SK-N-SH (cell line): ENCODE measurements at regions not wholly inside any gene's neighbourhood (a gene's known extent, or its start where the extent isn't known, plus 50 kb on each side); places are given as distances from the start of the nearest gene placed in this dataset.

Experiments used
- CTCF ChIA-PET: fragments of 300-600, 350-600 bp; formaldehyde crosslinking; extraction: SDS; loops from one replicate; lab custom pipeline; 2021; lab: Yijun Ruan, JAX
- POLR2A ChIA-PET: fragments of 350-600 bp; sonication (Branson Sonifier 250); formaldehyde crosslinking; extraction: SDS; loops from one replicate; lab custom pipeline; 2020; ENCODE audit warnings: antibody characterized with exemption, inconsistent platforms; lab: Yijun Ruan, JAX
- DNase-seq: peaks from one replicate; pipeline ENCODE4 v3.0.0; 2012
- H2AFZ ChIP-seq: fragments of 200-600 bp; sonication (generic); 2 replicates; pipeline ENCODE4 v1.8.1; 2016; ENCODE audit warnings: antibody characterized with exemption, mild to moderate bottlenecking, low read depth
- H3F3A ChIP-seq: fragments of 200-600 bp; sonication (generic); replicated peaks from 2 replicates; pipeline ENCODE3; 2016; ENCODE audit warnings: antibody characterized with exemption, mild to moderate bottlenecking; ENCODE audit not compliant: insufficient read depth
- H3K27ac ChIP-seq, 2 experiments: fragments of 200-500 bp in 1 of 2; fragments of 200-600 bp in 1 of 2; sonication (Bioruptor generic) in 1 of 2; sonication (generic), shearing (Covaris generic) in 1 of 2; 2 replicates each; pipeline versions ENCODE4 v1.5.1 to v1.6.1; 2014 to 2016; ENCODE audit warnings: low read depth in 2 of 2, inconsistent platforms in 1 of 2, low read length in 1 of 2, mild to moderate bottlenecking in 1 of 2, mixed read lengths in 1 of 2
- H3K27me3 ChIP-seq: fragments of 200-600 bp; sonication (generic), shearing (Covaris generic); 2 replicates; pipeline ENCODE4 v1.6.1; 2016; ENCODE audit warnings: mixed run types; ENCODE audit not compliant: insufficient read depth
- H3K36me3 ChIP-seq, 2 experiments: fragments of 200-500 bp in 1 of 2; fragments of 200-600 bp in 1 of 2; sonication (Bioruptor generic) in 1 of 2; sonication (generic) in 1 of 2; replicated peaks in 1 of 2; 2 replicates each; pipeline versions ENCODE3 to v1.5.1; 2014 to 2016; ENCODE audit warnings: low read length in 1 of 2, mild to moderate bottlenecking in 1 of 2; ENCODE audit not compliant: insufficient read depth in 2 of 2, control insufficient read depth in 1 of 2
- H3K4me1 ChIP-seq, 2 experiments: fragments of 200-500 bp in 1 of 2; fragments of 200-600 bp in 1 of 2; sonication (Bioruptor generic) in 1 of 2; sonication (generic), shearing (Covaris generic) in 1 of 2; 2 replicates each; pipeline versions ENCODE4 v1.5.1 to v1.6.1; 2014 to 2016; ENCODE audit warnings: low read depth in 1 of 2, low read length in 1 of 2, mixed run types in 1 of 2; ENCODE audit not compliant: insufficient read depth in 2 of 2, control insufficient read depth in 1 of 2
- H3K4me2 ChIP-seq: fragments of 200-600 bp; sonication (generic), shearing (Covaris generic); 2 replicates; pipeline ENCODE4 v1.6.1; 2017; ENCODE audit warnings: mixed run types
- H3K4me3 ChIP-seq, 2 experiments: fragments of 200-500 bp in 1 of 2; fragments of 200-600 bp in 1 of 2; sonication (Bioruptor generic) in 1 of 2; sonication (generic), shearing (Covaris generic) in 1 of 2; 2 replicates each; pipeline versions ENCODE4 v1.5.1 to v1.8.1; 2014 to 2016; ENCODE audit warnings: low read depth in 2 of 2, inconsistent platforms in 1 of 2, low read length in 1 of 2, mild to moderate bottlenecking in 1 of 2, mixed read lengths in 1 of 2, moderate library complexity in 1 of 2
- H3K79me2 ChIP-seq: fragments of 200-600 bp; sonication (generic); 2 replicates; pipeline ENCODE4 v1.8.1; 2017; ENCODE audit warnings: mild to moderate bottlenecking; ENCODE audit not compliant: insufficient read depth
- H3K9ac ChIP-seq: fragments of 200-600 bp; sonication (generic); 2 replicates; pipeline ENCODE4 v1.6.1; 2017; ENCODE audit warnings: mixed run types
- H3K9me2 ChIP-seq: fragments of 200-600 bp; sonication (generic); 2 replicates; pipeline ENCODE4 v1.6.1; 2017; ENCODE audit warnings: mixed run types
- H3K9me3 ChIP-seq: fragments of 200-600 bp; sonication (generic); 2 replicates; pipeline ENCODE4 v1.6.1; 2017; ENCODE audit warnings: mixed run types, mild to moderate bottlenecking, moderate library complexity
- H4K20me1 ChIP-seq: fragments of 200-600 bp; sonication (generic); 2 replicates; pipeline ENCODE4 v1.6.1; 2017; ENCODE audit warnings: mild to moderate bottlenecking, mixed run types; ENCODE audit not compliant: insufficient read depth
- CHD2 ChIP-seq: fragments of 150-350 bp; IDR thresholded peaks from 2 replicates; pipeline ENCODE4 v1.6.1; 2018; ENCODE audit warnings: low read length; ENCODE audit not compliant: partially characterized antibody
- EP300 ChIP-seq, 2 experiments: IDR thresholded peaks; 2 replicates each; pipeline versions ENCODE4 v1.4.0 to v1.6.1; 2012; ENCODE audit warnings: borderline replicate concordance in 1 of 2, low read depth in 1 of 2, low read length in 1 of 2
- FOXJ3 ChIP-seq: sonication (generic); formaldehyde crosslinking; IDR thresholded peaks from 2 replicates; pipeline ENCODE4 v1.5.1; 2020; ENCODE audit warnings: mild to moderate bottlenecking, missing genetic modification reagents
- GABPA ChIP-seq: IDR thresholded peaks from 2 replicates; pipeline ENCODE4 v1.4.0; 2012; ENCODE audit warnings: low read depth, mild to moderate bottlenecking
- GATA2 ChIP-seq: sonication (generic); formaldehyde crosslinking; IDR thresholded peaks from 2 replicates; pipeline ENCODE4 v1.5.0; 2020; ENCODE audit warnings: mild to moderate bottlenecking, missing genetic modification reagents
- JUND ChIP-seq: IDR thresholded peaks from 2 replicates; pipeline ENCODE4 v1.4.0; 2012
- MXI1 ChIP-seq: IDR thresholded peaks from 2 replicates; pipeline ENCODE4 v1.6.1; 2012; ENCODE audit warnings: mild to moderate bottlenecking, low read depth, low read length, improper control_type of control experiment
- NFIC ChIP-seq: IDR thresholded peaks from 2 replicates; pipeline ENCODE4 v1.4.0; 2012; ENCODE audit warnings: borderline replicate concordance
- POLR2AphosphoS5 ChIP-seq: IDR thresholded peaks from 2 replicates; pipeline ENCODE4 v1.6.1; 2012; ENCODE audit warnings: low read depth, low read length
- RCOR1 ChIP-seq: fragments of 150-350 bp; IDR thresholded peaks from 2 replicates; pipeline ENCODE4 v1.6.1; 2017; ENCODE audit warnings: antibody characterized with exemption, low read length
- RXRA ChIP-seq: IDR thresholded peaks from 2 replicates; pipeline ENCODE4 v1.4.0; 2012; ENCODE audit warnings: low read depth, mild to moderate bottlenecking, borderline replicate concordance
- SIN3A ChIP-seq: IDR thresholded peaks from 2 replicates; pipeline ENCODE4 v1.6.1; 2012; ENCODE audit warnings: low read depth, mild to moderate bottlenecking, low read length, moderate library complexity, borderline replicate concordance
- TCF12 ChIP-seq: IDR thresholded peaks from 2 replicates; pipeline ENCODE4 v1.4.0; 2012
- YY1 ChIP-seq: IDR thresholded peaks from 2 replicates; pipeline ENCODE4 v1.4.0; 2012; ENCODE audit warnings: low read depth, mild to moderate bottlenecking
- ZBTB33 ChIP-seq: IDR thresholded peaks from 2 replicates; pipeline ENCODE4 v1.4.0; 2012; ENCODE audit warnings: low read depth, borderline replicate concordance
- WGBS: methylation state at CpG from one replicate; pipeline ENCODE4 v1.1.6; 2017; ENCODE audit warnings: low lambda C conversion rate; 5-methylcytosine and 5-hydroxymethylcytosine counted together

- TF ChIP-seq RXRA (no peak), ZBTB33 (no peak), TCF12 (no peak), YY1 (no peak), NFIC (no peak), CHD2 (no peak)
- TF ChIP-seq, all 33 proteins: peak for 0
These were observed 562.8 kb downstream of the UTRN start (continued) for GRCh38 chr6:144847916-144848315.

GRCh38 chr6:144849920-144850319 lies 564.8 kb downstream of the UTRN start:
- peaks cover 0 to 10% of the 10 kb centered on the region in 2 experiments for H3K36me3 ChIP-seq
- TF ChIP-seq POLR2AphosphoS5, result no peak
- TF ChIP-seq RCOR1, result no peak
- TF ChIP-seq FOXJ3 (CRISPR knock-in tag), result no peak
- no peak for TF ChIP-seq TCF12
- no peak for TF ChIP-seq MXI1
- no peak for TF ChIP-seq SIN3A
- TF ChIP-seq EP300 (IDR thresholded peaks at IDR 0.05; ENCODE audit: borderline replicate concordance in 1 of 2, low read depth in 1 of 2, low read length in 1 of 2), result no peak
- no peak for TF ChIP-seq ZBTB33
- no peak for TF ChIP-seq YY1
- no peak for TF ChIP-seq GATA2 (CRISPR knock-in tag)
- no peak for TF ChIP-seq JUND
- no peak for TF ChIP-seq GABPA
- no peak overlapping the region for H3K9ac ChIP-seq
- no peaks in the 10 kb centered on the region for H3K79me2 ChIP-seq
- H3K4me1 ChIP-seq, result peaks cover 0 to under 1% of the 10 kb centered on the region in 2 experiments; a peak in 2 of 4 replicates
- CTCF ChIA-PET, result no interaction called here
- POLR2A ChIA-PET, result no interaction called here
- no peaks in the 10 kb centered on the region for H3F3A ChIP-seq
- no peak overlapping the region for H2AFZ ChIP-seq
- H3K27me3 ChIP-seq, result no peaks in the 10 kb centered on the region
- no peaks in the 10 kb centered on the region for H3K9me3 ChIP-seq
- H3K9me2 ChIP-seq, result no peaks in the 10 kb centered on the region
- H3K4me3 ChIP-seq, result no peak overlapping the region
- WGBS, result 27% methylated on average over 2 of the region's 2 CpGs
- no peak overlapping the region for H3K4me2 ChIP-seq
- no peaks in the 10 kb centered on the region for H4K20me1 ChIP-seq
- DNase-seq, result no peak
- no peak overlapping the region for H3K27ac ChIP-seq
